ENCODE measurements at regions not wholly inside any gene's neighbourhood (a gene's known extent, or its start where the extent isn't known, plus 50 kb on each side); places are given as distances from the start of the nearest gene placed in this dataset.
"Not testable (repeated sequence)": the region's sequence is repeated elsewhere in the genome, so short reads cannot be mapped to it uniquely, and the experiment has no call there.

- DNase-seq (ENCODE audit: low read depth in 3 of 3, low spot score in 2 of 3), result not testable (repeated sequence)
Observed at GRCh38 chr1:157330177-157330576, 192.0 kb upstream of the ETV3 start.

- DNase-seq (ENCODE audit: low read depth in 3 of 3, low spot score in 2 of 3), result not testable (repeated sequence)
Observed at GRCh38 chr1:157328120-157328519, 189.9 kb upstream of the ETV3 start.

- no peak for DNase-seq (ENCODE audit: low read depth in 3 of 3, low spot score in 2 of 3)
Observed at GRCh38 chr1:157326173-157326859, 188.1 kb upstream of the ETV3 start.

GRCh38 chr1:157325220-157325619 is 187.0 kb upstream of the ETV3 start:
- no peak for DNase-seq (ENCODE audit: low read depth in 3 of 3, low spot score in 2 of 3)

GRCh38 chr1:157321972-157322371 is 183.8 kb upstream of the ETV3 start:
- not testable (repeated sequence) for DNase-seq (ENCODE audit: low read depth in 3 of 3, low spot score in 2 of 3)

GRCh38 chr1:157319567-157319966 is 181.4 kb upstream of the ETV3 start:
- DNase-seq (ENCODE audit: low read depth in 3 of 3, low spot score in 2 of 3), result no peak

- DNase-seq (ENCODE audit: low read depth in 3 of 3, low spot score in 2 of 3), result not testable (repeated sequence)
Observed at GRCh38 chr1:157317229-157317628, 179.0 kb upstream of the ETV3 start.

GRCh38 chr1:157315544-157315943 is 177.3 kb upstream of the ETV3 start:
- DNase-seq (ENCODE audit: low read depth in 3 of 3, low spot score in 2 of 3), result no peak

GRCh38 chr1:157314408-157314807 is 176.2 kb upstream of the ETV3 start:
- DNase-seq (ENCODE audit: low read depth in 3 of 3, low spot score in 2 of 3), result no peak

- DNase-seq (ENCODE audit: low read depth in 3 of 3, low spot score in 2 of 3), result no peak
Observed at GRCh38 chr1:157313240-157313807, 175.1 kb upstream of the ETV3 start.

- no peak for DNase-seq (ENCODE audit: low read depth in 3 of 3, low spot score in 2 of 3)
Observed at GRCh38 chr1:157312082-157312812, 174.1 kb upstream of the ETV3 start.

- no peak for DNase-seq (ENCODE audit: low read depth in 3 of 3, low spot score in 2 of 3)
Observed at GRCh38 chr1:157311730-157312081, 173.5 kb upstream of the ETV3 start.

GRCh38 chr1:157310805-157311729 is 172.9 kb upstream of the ETV3 start:
- peak in 2 of 3 donors; percentile 10 to 13 for DNase-seq (ENCODE audit: low read depth in 3 of 3, low spot score in 2 of 3)

GRCh38 chr1:157310401-157310800 is 172.2 kb upstream of the ETV3 start:
- peak in 2 of 3 donors; percentile 1 for DNase-seq (ENCODE audit: low read depth in 3 of 3, low spot score in 2 of 3)

- no peak for DNase-seq (ENCODE audit: low read depth in 3 of 3, low spot score in 2 of 3)
Observed at GRCh38 chr1:157307491-157307890, 169.3 kb upstream of the ETV3 start.

GRCh38 chr1:157306896-157307295 is 168.7 kb upstream of the ETV3 start:
- no peak for DNase-seq (ENCODE audit: low read depth in 3 of 3, low spot score in 2 of 3)

- no peak for DNase-seq (ENCODE audit: low read depth in 3 of 3, low spot score in 2 of 3)
Observed at GRCh38 chr1:157304271-157304670, 166.1 kb upstream of the ETV3 start.

- no peak for DNase-seq (ENCODE audit: low read depth in 3 of 3, low spot score in 2 of 3)
Observed at GRCh38 chr1:157302724-157303123, 164.5 kb upstream of the ETV3 start.

- DNase-seq (ENCODE audit: low read depth in 3 of 3, low spot score in 2 of 3), result no peak
Observed at GRCh38 chr1:157302199-157302497, 164.0 kb upstream of the ETV3 start.

- DNase-seq (ENCODE audit: low read depth in 3 of 3, low spot score in 2 of 3), result no peak
Observed at GRCh38 chr1:157301477-157302198, 163.4 kb upstream of the ETV3 start.
